ENCODE measurements at regions not wholly inside any gene's neighbourhood (a gene's known extent, or its start where the extent isn't known, plus 50 kb on each side); places are given as distances from the start of the nearest gene placed in this dataset.

DNA sequence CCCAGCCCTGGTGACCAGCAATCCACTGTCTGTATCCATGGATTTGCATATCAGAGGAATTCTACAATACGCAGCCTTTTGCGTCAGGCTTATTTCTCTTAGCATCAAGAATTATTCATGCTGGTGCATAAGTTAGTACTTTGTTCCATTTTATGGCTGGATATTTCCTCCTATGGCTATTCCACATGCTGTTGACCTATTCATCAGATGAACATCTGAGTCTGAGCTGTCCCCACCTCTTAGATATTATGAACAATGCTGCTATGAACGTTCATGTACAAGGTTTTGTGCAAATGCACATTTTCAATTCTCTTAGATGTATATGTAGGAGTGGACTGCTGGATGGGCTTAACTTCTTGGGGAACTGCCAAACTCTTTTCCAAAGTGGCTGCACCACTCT is 79.0 kb upstream of the CST7 start:
- no peak for DNase-seq (ENCODE audit: low read depth)

- no peak for DNase-seq (ENCODE audit: low read depth)
Observed at GRCh38 chr20:24870881-24871280, 78.2 kb upstream of the CST7 start.

DNA sequence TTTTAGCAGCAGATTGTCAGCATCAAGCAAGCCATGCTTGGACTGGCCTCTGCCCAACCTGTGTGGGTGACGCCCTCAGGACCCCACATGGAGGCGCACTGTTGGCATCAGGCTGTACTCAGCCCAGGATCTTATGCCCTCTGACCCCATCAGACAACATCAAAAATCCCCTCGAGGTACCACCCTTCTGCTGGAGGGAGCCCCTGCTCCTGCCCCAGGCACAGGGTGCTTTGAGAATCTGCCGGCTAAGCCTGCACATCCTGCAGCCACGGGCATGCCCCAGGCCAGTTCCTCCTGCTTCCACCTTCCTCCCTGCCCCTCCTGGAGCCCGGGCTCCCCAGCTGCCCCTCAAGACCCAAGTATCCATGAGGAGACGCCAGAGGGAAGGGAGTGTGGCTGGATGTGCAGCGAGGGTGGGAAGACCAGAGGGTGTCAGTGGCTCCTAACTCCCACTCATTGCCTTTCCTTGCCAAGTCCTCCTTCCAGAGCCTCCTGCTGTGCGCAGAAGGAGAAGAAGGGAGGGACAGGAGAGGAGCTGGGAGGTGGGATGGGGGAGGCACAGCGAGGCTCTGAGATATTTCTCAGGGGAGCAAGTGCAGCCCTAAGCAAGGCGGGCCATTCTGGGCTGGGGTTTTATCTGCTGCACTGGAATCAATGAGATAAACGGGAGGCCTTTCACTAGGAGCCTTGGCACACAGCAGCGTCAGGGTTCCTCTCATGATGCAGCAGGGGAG is 77.4 kb upstream of the CST7 start:
- DNase-seq (ENCODE audit: low read depth): no peak

- DNase-seq (ENCODE audit: low read depth): no peak
Observed at GRCh38 chr20:24872291-24873024, 76.6 kb upstream of the CST7 start.

- no peak for DNase-seq (ENCODE audit: low read depth)
Observed at GRCh38 chr20:24873025-24873620, 75.9 kb upstream of the CST7 start.

- DNase-seq (ENCODE audit: low read depth): no peak
Observed at GRCh38 chr20:24875078-24875477, 74.0 kb upstream of the CST7 start.

- DNase-seq (ENCODE audit: low read depth): no peak
Observed at GRCh38 chr20:24877652-24878051, 71.4 kb upstream of the CST7 start.

DNA sequence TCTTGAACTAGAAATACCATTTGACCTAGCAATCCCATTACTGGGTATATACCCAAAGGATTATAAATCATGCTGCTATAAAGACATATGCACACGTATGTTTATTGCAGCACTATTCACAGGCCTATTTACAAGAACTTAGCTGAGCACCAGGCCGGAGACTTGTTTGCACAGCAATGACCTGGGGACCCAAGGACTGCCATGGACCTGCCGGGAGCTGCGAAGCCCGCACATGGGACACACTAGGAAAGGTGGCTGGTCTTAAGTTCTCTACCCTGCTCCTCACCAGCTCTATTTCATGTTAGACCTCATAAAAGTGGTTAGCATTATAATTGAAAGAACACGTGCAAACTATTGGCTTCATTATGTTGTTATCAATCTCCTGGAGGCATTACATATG is 70.4 kb upstream of the CST7 start:
- no peak for DNase-seq (ENCODE audit: low read depth)

- DNase-seq (ENCODE audit: low read depth): no peak
Observed at GRCh38 chr20:24879875-24880274, 69.2 kb upstream of the CST7 start.

DNA sequence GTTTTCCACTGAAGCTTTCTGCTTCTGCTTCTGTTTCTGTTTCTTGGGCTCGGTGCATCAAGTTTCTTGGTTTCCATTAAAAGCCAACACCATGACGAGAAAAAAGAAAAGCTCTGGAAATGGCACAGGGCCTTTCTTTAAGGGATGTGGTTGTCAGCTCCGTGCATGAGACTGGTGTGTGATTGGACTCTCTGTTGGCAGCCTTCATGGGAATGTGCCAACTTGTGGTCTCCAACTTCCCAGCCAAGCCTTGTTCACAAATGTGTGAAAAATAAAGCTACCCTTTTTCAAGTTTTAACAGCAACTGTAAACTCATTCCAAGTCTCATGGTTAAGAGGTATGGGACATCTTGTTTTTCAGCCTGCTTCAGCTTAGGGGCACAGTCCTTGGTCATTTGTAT is 68.7 kb upstream of the CST7 start:
- DNase-seq (ENCODE audit: low read depth): no peak

DNA sequence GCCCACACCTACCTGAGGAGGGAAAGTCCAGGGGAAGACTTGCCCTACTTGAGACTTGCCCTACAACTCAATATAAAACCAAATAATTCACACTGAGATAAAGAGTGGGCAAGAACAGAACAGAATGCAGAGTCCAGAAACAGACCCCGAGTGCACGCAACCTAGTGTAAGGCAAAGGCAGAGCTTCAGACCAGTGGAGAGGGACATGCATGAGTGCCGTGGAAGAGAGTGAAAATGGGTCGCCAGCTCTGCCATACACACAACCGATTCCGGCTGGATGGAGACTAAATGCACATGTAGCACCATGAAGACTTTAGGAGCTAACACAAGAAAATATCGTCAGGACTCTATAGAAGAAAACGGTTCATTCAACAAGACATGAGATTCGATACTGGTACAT is 58.8 kb upstream of the CST7 start:
- no peak for DNase-seq (ENCODE audit: low read depth)

DNA sequence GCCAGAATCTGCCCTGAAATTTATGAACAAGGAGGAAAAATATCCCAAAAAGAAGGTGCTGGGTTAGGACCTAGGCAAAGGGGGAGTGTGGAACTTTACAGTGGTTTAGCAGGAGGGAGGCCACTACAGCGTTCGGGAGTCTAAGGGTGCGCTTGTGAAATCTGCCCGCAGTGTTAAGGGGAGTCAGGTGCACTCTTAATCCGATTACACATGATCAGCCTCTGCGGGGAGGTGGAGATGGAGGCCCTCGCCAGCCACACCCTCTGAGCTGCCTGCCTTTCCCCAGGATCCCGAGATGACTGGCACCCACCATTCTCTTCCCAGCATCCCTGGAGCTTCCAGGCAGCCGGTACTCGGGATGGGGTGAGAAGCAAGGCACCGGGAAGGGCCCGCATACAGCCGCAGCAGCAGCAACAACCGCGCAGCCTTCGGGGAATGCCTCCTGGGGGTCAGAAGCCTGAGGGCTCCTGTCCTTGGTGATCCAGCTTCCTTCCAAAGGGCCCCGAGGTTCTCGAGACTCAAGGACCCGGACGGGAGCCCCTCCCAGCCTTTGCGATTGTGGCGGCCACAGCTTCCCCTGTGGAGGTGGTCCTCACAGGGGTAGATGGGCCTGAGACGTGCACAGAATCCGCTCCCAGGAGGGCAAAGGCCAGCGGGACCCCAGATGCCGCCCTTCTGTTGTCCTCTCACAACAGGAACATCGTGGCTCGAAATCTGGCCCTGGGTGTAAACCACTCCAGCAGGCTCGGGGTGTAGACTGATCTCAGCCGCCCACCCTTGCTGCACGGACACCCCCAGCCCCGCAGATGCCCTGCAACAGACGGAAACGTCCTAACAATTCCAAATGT is 57.3 kb upstream of the CST7 start:
- DNase-seq (ENCODE audit: low read depth): no peak

DNA sequence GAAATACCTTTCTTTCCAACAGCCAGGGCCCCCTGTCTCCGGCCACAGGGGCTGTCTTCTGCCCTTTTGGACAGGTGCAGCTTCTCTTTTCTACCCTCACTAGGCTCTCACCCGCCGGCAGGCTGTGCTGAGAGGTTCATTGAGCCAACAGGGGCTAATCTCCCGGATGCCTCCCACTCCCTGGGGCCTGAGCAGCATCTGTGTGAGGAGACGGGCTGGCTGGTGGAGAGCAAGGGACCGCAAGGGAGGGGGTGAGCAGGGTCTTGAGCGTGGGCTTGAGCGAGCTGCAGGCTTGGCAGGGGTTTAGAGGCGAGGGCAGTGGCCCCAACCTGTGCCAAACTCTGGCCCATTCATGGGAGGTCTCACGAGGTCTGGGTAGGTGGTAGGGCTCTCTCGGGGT is 56.5 kb upstream of the CST7 start:
- DNase-seq (ENCODE audit: low read depth): no peak

DNA sequence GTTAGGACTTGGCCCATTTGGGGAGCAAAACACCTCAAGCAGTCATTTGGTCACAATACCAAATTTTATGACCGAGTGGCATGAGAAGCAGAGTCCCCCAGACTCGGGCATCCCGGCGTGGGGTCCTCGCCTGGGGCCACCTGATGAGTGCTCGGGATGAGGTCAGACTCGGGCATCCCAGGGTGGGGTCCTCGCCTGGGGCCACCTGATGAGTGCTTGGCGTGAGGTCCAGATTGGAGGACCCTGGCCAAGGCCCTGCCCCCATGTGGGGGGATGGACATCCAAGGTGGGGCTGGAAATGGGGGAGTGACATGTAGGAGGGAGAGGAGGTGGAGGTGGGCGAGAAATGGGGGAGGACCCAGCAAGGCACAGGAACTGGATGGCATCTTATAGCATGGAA is 56.1 kb upstream of the CST7 start:
- no peak for DNase-seq (ENCODE audit: low read depth)

GRCh38 chr20:24894488-24894887 is 54.6 kb upstream of the CST7 start:
- DNase-seq (ENCODE audit: low read depth): no peak

GRCh38 chr20:24894967-24895366 is 54.1 kb upstream of the CST7 start:
- DNase-seq (ENCODE audit: low read depth): no peak

DNA sequence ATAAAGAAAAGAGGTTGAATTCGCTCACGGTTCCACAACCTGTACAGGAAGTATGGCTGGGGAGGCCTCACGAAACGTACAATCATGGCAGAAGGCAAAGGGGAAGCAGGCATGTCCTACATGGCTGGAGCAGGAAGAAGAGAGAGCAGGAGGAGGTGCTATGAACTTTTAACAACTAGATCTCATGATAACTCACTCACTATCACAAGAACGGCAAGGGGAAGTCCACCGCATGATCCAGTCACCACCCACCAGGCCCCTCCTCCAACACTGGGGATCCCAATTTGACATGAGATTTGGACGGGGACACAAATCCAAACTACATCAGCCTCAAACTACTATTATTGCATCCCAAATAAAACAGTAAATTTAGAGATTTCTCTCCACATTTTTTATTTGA is 53.6 kb upstream of the CST7 start:
- no peak for DNase-seq (ENCODE audit: low read depth)

DNA sequence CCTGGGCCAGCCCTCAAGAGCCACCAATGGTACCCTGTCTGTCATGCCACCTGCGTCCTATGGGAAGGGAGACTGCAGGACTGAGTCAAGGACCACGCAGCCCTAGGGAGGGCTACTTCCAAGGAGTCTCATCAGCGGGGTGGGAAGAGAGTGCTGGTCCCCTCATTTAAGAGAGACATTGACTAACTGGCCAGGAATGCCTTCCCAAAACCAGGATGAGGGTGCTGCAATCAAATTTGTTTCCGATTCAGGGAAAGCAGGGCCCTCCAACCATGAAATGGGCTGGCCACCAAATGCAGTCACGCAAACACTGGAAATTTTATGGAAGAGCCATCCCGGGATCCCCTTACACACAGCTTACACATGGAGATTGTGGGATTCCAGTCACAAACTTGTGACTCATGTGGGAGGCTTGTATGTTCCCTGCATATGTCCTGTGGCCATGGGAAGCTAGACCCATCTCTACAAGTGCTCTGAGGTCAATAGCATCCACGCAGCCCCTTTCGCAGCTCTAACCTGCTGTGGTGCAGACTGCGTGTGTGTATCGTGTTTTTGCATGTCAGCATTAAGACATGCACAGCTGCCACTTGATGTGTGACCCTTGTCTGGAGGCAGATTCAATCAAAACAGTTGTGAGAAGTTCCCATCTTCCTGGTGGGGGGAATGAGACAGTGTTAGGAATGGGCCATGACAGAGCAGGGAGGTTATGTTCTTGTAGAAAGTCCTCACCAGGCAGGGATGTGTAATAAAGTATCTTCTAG is 53.0 kb upstream of the CST7 start:
- DNase-seq (ENCODE audit: low read depth): no peak

- no peak for DNase-seq (ENCODE audit: low read depth)
Observed at GRCh38 chr20:24896984-24897383, 52.1 kb upstream of the CST7 start.

DNA sequence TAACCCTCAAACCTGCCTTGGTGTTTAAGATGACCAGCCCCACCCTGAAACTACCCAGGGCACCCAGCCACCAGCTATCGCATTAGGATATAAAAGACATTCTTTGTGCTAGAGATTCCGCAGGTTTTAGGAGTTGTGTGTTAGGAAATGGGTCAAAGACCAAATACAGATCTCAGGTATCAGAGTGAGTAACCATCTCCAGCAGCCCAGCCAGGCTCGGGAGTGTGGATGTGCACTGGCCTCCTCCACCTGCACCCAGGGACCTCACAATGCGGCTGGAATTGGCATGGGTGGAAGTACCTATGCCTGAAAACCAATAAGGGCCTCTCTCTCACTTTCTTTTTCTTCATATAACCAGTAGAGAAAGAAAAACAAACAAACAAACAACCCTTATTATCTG is 51.1 kb upstream of the CST7 start:
- no peak for DNase-seq (ENCODE audit: low read depth)

DNA sequence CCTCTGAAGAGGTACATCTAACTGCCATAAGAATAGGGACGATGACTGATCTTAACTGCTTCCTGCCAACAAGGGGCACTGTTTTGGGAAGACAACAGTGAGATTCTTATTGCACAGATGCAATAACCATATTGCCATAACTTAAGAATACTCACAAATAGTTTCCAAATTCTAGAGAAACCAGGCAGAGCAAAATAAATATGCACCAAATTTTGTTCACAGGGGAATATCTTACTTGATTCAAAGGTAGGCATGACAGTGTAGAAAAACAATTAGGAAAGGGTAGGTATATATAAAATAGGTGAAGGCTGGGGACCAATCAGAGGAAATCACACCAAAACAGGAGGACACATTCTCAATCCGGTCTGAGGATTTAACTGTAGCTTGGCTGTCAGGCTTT is 49.9 kb upstream of the CST7 start:
- no peak for DNase-seq (ENCODE audit: low read depth)
